ENCODE measurements at regions not wholly inside any gene's neighbourhood (a gene's known extent, or its start where the extent isn't known, plus 50 kb on each side); places are given as distances from the start of the nearest gene placed in this dataset.

DNA sequence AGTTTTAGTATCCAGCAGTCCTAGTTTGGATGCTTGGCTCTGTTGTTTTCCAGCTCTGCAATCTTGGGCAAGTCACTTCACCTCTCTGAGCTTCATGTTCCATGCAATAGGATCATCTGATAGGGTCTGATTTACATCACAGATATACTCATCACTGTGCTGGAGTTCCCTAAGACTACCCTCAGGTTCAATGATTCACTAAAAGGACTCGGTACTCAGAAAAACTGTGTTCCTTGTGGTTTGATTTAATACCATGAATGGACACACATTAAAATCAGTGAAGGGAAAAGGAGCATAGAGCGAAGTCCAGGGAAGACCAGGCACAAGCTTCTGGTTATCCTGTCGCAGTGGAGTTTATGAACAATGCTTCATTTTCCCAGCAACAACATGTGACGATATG is 119.9 kb upstream of the EFNA5 start:
- Histone ChIP-seq H3K4me1 (ENCODE audit: control insufficient read depth, low read depth, low read length) (no peaks in the 10 kb centered on the region), H3K4me3 (ENCODE audit: low read length) (no peak overlapping the region), H3K9ac (ENCODE audit: low read length) (no peak overlapping the region), H3K27me3 (ENCODE audit: control insufficient read depth, insufficient read depth, low read length) (no peaks in the 10 kb centered on the region), H3K36me3 (ENCODE audit: control insufficient read depth, low read depth, low read length) (no peaks in the 10 kb centered on the region), H3K27ac (ENCODE audit: low read length) (no peak overlapping the region), H3K9me3 (ENCODE audit: control insufficient read depth, low read depth, low read length) (no peaks in the 10 kb centered on the region)

DNA sequence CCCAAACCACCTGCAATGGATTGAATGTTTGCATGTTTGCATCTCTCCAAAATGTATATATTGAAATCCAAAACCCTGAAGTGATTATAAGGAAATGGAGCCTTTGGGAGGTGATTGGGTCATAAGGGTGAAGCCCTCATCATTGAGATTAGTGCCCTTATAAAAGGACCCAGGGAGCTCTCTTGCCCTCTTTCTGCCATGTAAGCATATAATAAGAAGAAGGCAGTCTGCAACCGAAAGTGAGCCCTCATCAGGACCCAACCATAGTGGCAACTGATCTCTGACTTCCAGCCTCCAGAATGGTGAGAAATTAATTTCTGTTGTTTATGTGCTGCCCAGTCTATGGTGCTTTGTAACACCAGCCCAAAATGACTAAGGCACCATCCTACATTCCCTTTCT is 115.7 kb upstream of the EFNA5 start:
- no peak overlapping the region for H3K9ac ChIP-seq (ENCODE audit: low read length)
- no peaks in the 10 kb centered on the region for H3K36me3 ChIP-seq (ENCODE audit: control insufficient read depth, low read depth, low read length)
- no peak overlapping the region for H3K4me3 ChIP-seq (ENCODE audit: low read length)
- H3K9me3 ChIP-seq (ENCODE audit: control insufficient read depth, low read depth, low read length), result no peaks in the 10 kb centered on the region
- H3K27ac ChIP-seq (ENCODE audit: low read length), result no peak overlapping the region
- no peaks in the 10 kb centered on the region for H3K27me3 ChIP-seq (ENCODE audit: control insufficient read depth, insufficient read depth, low read length)
- peaks cover 4% of the 10 kb centered on the region for H3K4me1 ChIP-seq (ENCODE audit: control insufficient read depth, low read depth, low read length)

DNA sequence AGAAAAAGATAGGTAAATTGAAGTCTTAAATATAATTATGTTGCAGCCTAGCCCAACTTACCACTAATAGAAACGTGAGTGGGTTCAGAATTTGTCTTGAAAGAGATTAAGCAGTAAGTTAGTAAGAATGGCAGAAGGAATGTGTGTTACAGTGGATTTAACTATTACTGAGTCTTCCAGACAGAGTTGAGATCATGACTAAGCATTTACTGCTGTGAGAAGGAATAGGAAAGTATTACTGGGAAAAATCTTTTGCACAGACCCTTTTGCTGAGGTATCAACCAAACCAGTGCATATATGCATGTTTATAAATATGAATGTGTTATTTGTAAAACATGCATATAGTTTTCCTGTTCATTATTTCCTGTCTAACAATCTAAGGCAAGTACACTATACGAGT is 112.8 kb upstream of the EFNA5 start:
- Histone ChIP-seq H3K9me3 (ENCODE audit: control insufficient read depth, low read depth, low read length) (no peaks in the 10 kb centered on the region), H3K27me3 (ENCODE audit: control insufficient read depth, insufficient read depth, low read length) (no peaks in the 10 kb centered on the region), H3K4me3 (ENCODE audit: low read length) (no peak overlapping the region), H3K27ac (ENCODE audit: low read length) (no peak overlapping the region), H3K4me1 (ENCODE audit: control insufficient read depth, low read depth, low read length) (peaks cover 7% of the 10 kb centered on the region), H3K36me3 (ENCODE audit: control insufficient read depth, low read depth, low read length) (no peaks in the 10 kb centered on the region), H3K9ac (ENCODE audit: low read length) (no peak overlapping the region)

DNA sequence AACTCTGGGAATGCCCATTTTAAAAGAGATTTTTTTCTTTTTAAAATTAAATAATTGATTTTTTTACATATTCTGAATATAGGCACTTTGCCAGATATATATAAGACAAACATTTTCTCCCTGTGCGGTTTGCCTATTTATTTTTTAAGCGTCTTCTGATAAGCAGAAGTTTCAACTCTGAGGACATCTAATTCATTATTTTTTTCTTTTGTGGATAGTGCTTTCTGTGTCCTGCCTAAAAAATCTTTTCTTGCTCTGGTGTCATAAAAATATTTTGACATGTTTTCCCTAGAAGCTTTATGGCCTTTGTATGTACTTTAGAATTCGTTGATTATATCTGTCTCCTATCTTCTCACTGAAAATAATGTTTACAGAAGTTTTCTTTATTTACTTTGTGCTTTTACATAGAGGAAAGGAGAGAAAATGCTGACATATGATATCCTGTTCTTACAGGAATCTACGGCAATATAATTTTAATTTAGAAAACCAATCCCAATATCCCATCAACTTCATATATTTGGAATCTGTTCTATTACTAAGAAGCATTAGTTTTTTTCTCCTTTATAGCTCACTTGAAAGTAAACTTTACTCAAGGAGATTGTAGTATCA is 111.9 kb upstream of the EFNA5 start:
- Histone ChIP-seq H3K9ac (ENCODE audit: low read length) (no peak overlapping the region), H3K27me3 (ENCODE audit: control insufficient read depth, insufficient read depth, low read length) (no peaks in the 10 kb centered on the region), H3K36me3 (ENCODE audit: control insufficient read depth, low read depth, low read length) (no peaks in the 10 kb centered on the region), H3K4me1 (ENCODE audit: control insufficient read depth, low read depth, low read length) (peaks cover 7% of the 10 kb centered on the region), H3K9me3 (ENCODE audit: control insufficient read depth, low read depth, low read length) (no peaks in the 10 kb centered on the region), H3K4me3 (ENCODE audit: low read length) (no peak overlapping the region), H3K27ac (ENCODE audit: low read length) (no peak overlapping the region)

DNA sequence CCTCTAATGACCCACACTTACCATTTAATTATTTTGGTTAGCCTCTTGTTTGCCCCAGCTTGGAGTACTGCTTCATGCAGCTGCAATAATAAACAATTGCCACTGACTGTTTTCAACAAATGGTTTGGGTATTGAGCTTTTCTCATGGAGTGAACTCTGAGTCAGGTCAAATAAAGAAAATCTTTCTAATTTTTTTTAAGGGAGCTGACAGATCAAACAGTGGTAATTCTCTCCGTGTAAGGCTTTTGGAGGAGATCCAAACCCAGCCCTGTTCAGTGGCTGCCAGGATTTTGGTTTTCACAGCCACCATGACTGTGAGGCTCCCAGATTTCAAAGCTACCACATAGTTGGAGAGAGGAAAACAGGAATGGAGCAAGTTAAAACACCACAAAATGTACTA is 110.7 kb upstream of the EFNA5 start:
- H3K4me3 ChIP-seq (ENCODE audit: low read length), result no peak overlapping the region
- no peaks in the 10 kb centered on the region for H3K9me3 ChIP-seq (ENCODE audit: control insufficient read depth, low read depth, low read length)
- no peaks in the 10 kb centered on the region for H3K27me3 ChIP-seq (ENCODE audit: control insufficient read depth, insufficient read depth, low read length)
- peaks cover 14% of the 10 kb centered on the region for H3K4me1 ChIP-seq (ENCODE audit: control insufficient read depth, low read depth, low read length)
- no peak overlapping the region for H3K27ac ChIP-seq (ENCODE audit: low read length)
- H3K36me3 ChIP-seq (ENCODE audit: control insufficient read depth, low read depth, low read length), result no peaks in the 10 kb centered on the region
- no peak overlapping the region for H3K9ac ChIP-seq (ENCODE audit: low read length)

DNA sequence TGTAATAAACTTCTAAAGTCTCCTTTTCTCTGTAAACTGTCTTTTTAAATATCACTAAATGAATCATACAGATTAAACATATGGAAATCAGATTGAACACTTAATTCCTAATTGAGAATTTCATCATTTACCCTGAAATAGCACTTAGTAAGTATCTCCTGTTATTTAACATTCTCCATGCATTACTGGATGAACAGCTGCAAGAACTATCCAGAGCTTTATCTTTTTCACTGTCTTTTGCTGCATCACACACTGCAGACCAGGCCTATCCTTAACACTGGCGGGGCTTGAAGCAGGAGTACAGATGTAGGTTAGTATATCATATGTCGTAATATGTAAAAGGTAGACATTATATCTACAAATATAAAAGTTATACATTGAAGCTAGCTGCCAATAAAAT is 108.7 kb upstream of the EFNA5 start:
- H3K9ac ChIP-seq (ENCODE audit: low read length), result no peak overlapping the region
- peaks cover 12% of the 10 kb centered on the region for H3K4me1 ChIP-seq (ENCODE audit: control insufficient read depth, low read depth, low read length)
- no peak overlapping the region for H3K4me3 ChIP-seq (ENCODE audit: low read length)
- H3K36me3 ChIP-seq (ENCODE audit: control insufficient read depth, low read depth, low read length), result no peaks in the 10 kb centered on the region
- no peaks in the 10 kb centered on the region for H3K27me3 ChIP-seq (ENCODE audit: control insufficient read depth, insufficient read depth, low read length)
- no peak overlapping the region for H3K27ac ChIP-seq (ENCODE audit: low read length)
- no peaks in the 10 kb centered on the region for H3K9me3 ChIP-seq (ENCODE audit: control insufficient read depth, low read depth, low read length)

DNA sequence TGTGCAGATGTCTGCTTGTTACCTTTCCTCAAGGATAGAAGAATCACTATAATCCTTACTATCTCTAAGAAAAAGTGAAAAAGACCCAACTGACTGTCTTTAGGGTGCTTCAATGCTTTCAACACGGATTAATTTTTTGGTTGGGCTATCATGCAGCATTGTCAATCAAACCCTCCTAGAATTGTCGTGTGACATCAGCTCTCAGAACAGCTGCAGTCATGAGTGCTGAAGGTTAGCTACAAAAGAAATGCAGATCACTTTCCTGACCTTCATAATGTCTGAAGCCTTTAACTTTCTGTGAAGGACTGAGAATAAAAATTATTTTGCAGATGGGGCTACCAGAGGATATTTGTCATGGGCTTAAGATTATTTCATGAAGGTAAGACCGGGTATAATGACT is 107.9 kb upstream of the EFNA5 start:
- H3K4me3 ChIP-seq (ENCODE audit: low read length), result no peak overlapping the region
- no peaks in the 10 kb centered on the region for H3K9me3 ChIP-seq (ENCODE audit: control insufficient read depth, low read depth, low read length)
- H3K4me1 ChIP-seq (ENCODE audit: control insufficient read depth, low read depth, low read length), result peaks cover 16% of the 10 kb centered on the region
- no peaks in the 10 kb centered on the region for H3K36me3 ChIP-seq (ENCODE audit: control insufficient read depth, low read depth, low read length)
- H3K27me3 ChIP-seq (ENCODE audit: control insufficient read depth, insufficient read depth, low read length), result no peaks in the 10 kb centered on the region
- H3K27ac ChIP-seq (ENCODE audit: low read length), result no peak overlapping the region
- no peak overlapping the region for H3K9ac ChIP-seq (ENCODE audit: low read length)

DNA sequence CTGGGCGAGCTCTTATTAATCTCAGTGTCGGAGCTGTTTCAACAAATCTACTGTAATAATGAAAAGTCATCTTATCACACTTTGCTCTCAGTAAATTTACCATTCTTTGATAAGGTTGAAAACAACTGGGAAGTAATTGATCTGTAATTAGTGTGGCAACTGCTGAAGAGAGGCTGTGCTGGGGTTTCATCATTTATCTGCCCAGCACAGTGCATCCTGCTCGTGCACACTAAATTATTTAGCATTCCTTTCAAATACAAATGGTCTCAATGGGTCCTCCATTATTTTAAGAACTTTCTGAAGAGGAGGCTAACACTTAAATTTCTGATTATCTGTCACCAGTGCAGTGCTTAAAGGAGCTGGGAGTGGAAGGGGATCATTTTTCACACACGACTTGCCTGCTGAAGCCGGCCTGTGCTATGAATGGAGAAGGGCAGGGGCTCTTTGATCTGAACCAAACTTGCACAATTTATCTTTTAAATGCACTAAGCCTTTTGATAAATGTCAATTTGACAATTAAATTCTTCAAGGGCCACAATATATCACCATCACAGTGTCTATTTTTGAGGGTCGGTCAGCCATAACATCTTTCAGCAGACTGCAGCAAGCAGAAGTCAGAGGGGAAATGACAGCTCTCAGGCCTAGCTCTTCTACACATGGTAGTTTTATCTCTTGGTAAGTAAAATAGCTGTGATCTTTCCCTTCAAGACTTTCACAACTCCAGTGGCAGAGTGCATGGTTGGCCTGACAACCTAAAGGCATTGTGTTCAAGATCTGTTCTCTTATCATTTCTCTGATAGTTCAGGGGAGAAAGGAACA is 106.4 kb upstream of the EFNA5 start:
- H3K36me3 ChIP-seq (ENCODE audit: control insufficient read depth, low read depth, low read length), result no peaks in the 10 kb centered on the region
- peaks cover 28% of the 10 kb centered on the region for H3K4me1 ChIP-seq (ENCODE audit: control insufficient read depth, low read depth, low read length)
- no peak overlapping the region for H3K4me3 ChIP-seq (ENCODE audit: low read length)
- H3K27ac ChIP-seq (ENCODE audit: low read length), result no peak overlapping the region
- H3K27me3 ChIP-seq (ENCODE audit: control insufficient read depth, insufficient read depth, low read length), result no peaks in the 10 kb centered on the region
- no peaks in the 10 kb centered on the region for H3K9me3 ChIP-seq (ENCODE audit: control insufficient read depth, low read depth, low read length)
- H3K9ac ChIP-seq (ENCODE audit: low read length), result no peak overlapping the region

DNA sequence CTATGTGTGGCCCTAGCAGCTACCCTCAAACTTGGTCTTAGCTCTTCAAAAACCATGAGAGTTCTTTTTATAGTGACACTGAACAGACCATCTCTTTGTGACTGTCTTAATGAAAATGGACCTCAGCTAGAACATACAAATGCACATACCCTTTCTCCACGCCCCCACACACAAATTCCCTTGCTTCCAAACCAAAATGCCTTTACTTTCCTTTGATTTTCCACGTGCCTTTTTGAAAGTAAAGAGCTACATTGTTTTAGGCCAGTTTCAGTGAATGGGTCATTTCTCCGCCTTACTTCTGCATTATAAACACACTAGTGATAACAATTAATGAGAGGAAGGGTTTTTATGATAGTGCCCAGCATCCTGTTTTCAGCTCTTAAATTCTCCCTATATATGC is 105.8 kb upstream of the EFNA5 start:
- no peak overlapping the region for H3K4me3 ChIP-seq (ENCODE audit: low read length)
- no peaks in the 10 kb centered on the region for H3K9me3 ChIP-seq (ENCODE audit: control insufficient read depth, low read depth, low read length)
- no peaks in the 10 kb centered on the region for H3K36me3 ChIP-seq (ENCODE audit: control insufficient read depth, low read depth, low read length)
- no peak overlapping the region for H3K9ac ChIP-seq (ENCODE audit: low read length)
- H3K4me1 ChIP-seq (ENCODE audit: control insufficient read depth, low read depth, low read length), result peaks cover 34% of the 10 kb centered on the region
- no peak overlapping the region for H3K27ac ChIP-seq (ENCODE audit: low read length)
- no peaks in the 10 kb centered on the region for H3K27me3 ChIP-seq (ENCODE audit: control insufficient read depth, insufficient read depth, low read length)

DNA sequence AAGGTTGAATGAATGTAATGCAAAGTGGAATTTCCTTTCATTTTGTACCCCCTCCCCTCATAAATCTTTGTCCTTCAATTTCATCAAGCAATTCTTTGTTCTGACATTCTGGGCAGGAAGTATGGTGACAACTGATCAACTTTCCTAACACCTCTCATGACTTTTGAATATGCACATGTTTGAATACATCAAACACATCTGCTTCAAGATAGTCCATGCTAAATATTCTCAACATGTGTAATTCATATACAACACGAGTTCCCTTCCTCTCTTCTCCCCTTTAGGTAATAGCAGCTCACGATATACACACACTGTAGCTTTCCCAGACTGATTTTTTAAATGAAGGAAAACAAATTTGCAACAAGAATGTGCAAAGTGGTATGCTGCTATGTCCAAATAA is 103.6 kb upstream of the EFNA5 start:
- H3K9me3 ChIP-seq (ENCODE audit: control insufficient read depth, low read depth, low read length), result no peaks in the 10 kb centered on the region
- H3K9ac ChIP-seq (ENCODE audit: low read length), result no peak overlapping the region
- H3K27ac ChIP-seq (ENCODE audit: low read length), result no peak overlapping the region

DNA sequence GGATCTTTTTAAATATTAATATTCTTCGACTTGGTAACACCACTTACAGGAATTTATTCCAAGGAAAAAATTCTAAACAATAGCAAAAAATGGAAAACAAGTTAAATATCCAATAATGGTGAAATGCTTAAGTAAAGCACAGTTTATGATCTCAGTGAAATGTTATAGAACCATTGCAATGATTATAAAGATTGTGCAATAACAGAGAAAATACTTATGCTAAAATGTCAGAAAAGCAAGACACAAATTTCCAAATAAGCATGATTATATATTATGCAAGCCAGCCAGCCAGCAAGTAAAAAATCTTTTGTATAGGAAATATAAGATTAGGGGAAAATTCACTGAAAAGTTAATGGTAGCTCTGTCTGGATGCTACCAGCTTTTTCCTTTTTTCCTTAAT is 102.7 kb upstream of the EFNA5 start:
- no peak overlapping the region for H3K9ac ChIP-seq (ENCODE audit: low read length)
- no peak overlapping the region for H3K4me3 ChIP-seq (ENCODE audit: low read length)
- H3K9me3 ChIP-seq (ENCODE audit: control insufficient read depth, low read depth, low read length), result no peaks in the 10 kb centered on the region
- H3K4me1 ChIP-seq (ENCODE audit: control insufficient read depth, low read depth, low read length), result peaks cover 32% of the 10 kb centered on the region
- H3K36me3 ChIP-seq (ENCODE audit: control insufficient read depth, low read depth, low read length), result no peaks in the 10 kb centered on the region
- no peak overlapping the region for H3K27ac ChIP-seq (ENCODE audit: low read length)
- H3K27me3 ChIP-seq (ENCODE audit: control insufficient read depth, insufficient read depth, low read length), result no peaks in the 10 kb centered on the region

More for the DNA sequence above, 103.6 kb upstream of the EFNA5 start:
- Histone ChIP-seq H3K4me3 (ENCODE audit: low read length) (no peak overlapping the region), H3K27me3 (ENCODE audit: control insufficient read depth, insufficient read depth, low read length) (no peaks in the 10 kb centered on the region), H3K4me1 (ENCODE audit: control insufficient read depth, low read depth, low read length) (peaks cover 35% of the 10 kb centered on the region), H3K36me3 (ENCODE audit: control insufficient read depth, low read depth, low read length) (no peaks in the 10 kb centered on the region)

Data from iPS-18a (cell line).